ENCODE measurements at regions not wholly inside any gene's neighbourhood (a gene's known extent, or its start where the extent isn't known, plus 50 kb on each side); places are given as distances from the start of the nearest gene placed in this dataset.

DNA sequence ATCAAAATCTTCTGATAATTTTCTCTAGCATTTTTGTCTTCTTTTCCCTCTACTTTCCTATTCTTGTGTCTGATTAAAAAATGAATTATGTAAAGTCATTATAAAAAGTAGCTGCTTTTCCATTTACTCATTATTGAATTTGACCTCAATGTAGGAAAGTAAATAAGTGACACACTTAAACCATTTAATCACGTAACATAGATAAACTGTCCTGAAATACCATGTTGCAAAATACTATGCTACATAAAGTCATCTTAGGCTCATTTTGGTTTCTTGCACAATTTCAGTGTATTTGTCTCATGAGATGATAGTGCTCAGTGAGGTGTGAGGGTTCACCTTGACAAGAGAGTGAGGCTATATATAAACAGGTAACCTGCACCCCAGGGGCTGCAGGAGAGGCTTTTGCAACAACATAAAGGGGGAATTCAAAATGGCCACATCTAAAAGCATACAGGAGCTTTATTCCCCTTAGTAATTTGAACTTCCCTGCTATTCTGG is 502.7 kb downstream of the RNF144A start:
- no peaks in the 10 kb centered on the region for H3K27me3 ChIP-seq
- TF ChIP-seq, protein P1, sequence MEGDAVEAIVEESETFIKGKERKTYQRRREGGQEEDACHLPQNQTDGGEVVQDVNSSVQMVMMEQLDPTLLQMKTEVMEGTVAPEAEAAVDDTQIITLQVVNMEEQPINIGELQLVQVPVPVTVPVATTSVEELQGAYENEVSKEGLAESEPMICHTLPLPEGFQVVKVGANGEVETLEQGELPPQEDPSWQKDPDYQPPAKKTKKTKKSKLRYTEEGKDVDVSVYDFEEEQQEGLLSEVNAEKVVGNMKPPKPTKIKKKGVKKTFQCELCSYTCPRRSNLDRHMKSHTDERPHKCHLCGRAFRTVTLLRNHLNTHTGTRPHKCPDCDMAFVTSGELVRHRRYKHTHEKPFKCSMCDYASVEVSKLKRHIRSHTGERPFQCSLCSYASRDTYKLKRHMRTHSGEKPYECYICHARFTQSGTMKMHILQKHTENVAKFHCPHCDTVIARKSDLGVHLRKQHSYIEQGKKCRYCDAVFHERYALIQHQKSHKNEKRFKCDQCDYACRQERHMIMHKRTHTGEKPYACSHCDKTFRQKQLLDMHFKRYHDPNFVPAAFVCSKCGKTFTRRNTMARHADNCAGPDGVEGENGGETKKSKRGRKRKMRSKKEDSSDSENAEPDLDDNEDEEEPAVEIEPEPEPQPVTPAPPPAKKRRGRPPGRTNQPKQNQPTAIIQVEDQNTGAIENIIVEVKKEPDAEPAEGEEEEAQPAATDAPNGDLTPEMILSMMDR (IDR thresholded peaks at IDR 0.05), result no peak

DNA sequence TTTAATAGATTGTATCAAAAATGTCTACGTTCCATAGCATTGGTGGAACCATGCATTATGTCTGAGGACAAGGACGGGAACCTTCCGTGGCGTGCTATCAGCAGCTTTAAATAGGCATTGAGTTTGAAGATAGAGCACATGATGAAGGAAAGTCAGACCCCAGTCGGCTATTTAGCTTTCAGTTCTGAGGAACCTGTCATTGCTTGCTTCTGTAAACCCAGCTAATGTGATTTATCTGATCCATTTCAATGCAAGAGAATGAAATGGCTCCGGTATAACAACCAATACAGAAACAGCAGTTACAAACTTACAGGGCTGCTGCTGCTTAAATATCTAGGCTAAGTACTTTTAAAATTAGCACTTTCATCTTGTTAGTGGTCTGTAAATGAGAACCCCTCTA is 503.3 kb downstream of the RNF144A start:
- TF ChIP-seq, protein P1 (IDR thresholded peaks at IDR 0.05), result no peak
- no peak overlapping the region for H3K27ac ChIP-seq
- H3K9me3 ChIP-seq, result no peaks in the 10 kb centered on the region
- H3K4me1 ChIP-seq, result no peaks in the 10 kb centered on the region
- H3K27me3 ChIP-seq, result no peaks in the 10 kb centered on the region
- H3K36me3 ChIP-seq, result no peaks in the 10 kb centered on the region
- DNase-seq (ENCODE audit: low spot score), result no peak
- no peak overlapping the region for H3K4me3 ChIP-seq

More for the DNA sequence above, 502.7 kb downstream of the RNF144A start:
- DNase-seq (ENCODE audit: low spot score), result no peak
- H3K27ac ChIP-seq, result no peak overlapping the region
- H3K4me3 ChIP-seq, result no peak overlapping the region
- H3K9me3 ChIP-seq, result no peaks in the 10 kb centered on the region
- H3K4me1 ChIP-seq, result no peaks in the 10 kb centered on the region
- H3K36me3 ChIP-seq, result no peaks in the 10 kb centered on the region

DNA sequence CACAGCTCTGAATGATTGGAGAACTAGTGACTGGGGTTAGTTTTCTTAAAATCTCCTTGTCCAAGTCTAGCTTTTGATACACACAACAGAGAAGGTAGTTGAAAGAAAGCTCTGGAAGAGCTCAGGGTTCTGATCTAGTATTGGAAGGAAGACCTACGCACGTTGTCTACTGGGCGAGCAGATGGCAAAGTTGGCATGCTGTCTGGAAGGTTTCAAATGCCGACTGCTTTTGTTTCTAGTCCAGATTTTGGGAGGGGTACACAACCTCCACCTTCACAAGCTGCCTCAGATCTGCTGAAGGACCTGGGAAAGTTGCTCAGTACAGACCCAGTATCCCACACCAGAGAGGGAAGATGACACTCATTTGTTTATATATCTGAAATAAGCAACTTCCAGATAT is 507.3 kb downstream of the RNF144A start:
- Histone ChIP-seq H3K27me3 (no peaks in the 10 kb centered on the region), H3K9me3 (no peaks in the 10 kb centered on the region), H3K4me1 (no peaks in the 10 kb centered on the region), H3K36me3 (no peaks in the 10 kb centered on the region), H3K27ac (no peak overlapping the region), H3K4me3 (no peak overlapping the region)
- TF ChIP-seq, protein P1 (IDR thresholded peaks at IDR 0.05), result no peak
- no peak for DNase-seq (ENCODE audit: low spot score)

DNA sequence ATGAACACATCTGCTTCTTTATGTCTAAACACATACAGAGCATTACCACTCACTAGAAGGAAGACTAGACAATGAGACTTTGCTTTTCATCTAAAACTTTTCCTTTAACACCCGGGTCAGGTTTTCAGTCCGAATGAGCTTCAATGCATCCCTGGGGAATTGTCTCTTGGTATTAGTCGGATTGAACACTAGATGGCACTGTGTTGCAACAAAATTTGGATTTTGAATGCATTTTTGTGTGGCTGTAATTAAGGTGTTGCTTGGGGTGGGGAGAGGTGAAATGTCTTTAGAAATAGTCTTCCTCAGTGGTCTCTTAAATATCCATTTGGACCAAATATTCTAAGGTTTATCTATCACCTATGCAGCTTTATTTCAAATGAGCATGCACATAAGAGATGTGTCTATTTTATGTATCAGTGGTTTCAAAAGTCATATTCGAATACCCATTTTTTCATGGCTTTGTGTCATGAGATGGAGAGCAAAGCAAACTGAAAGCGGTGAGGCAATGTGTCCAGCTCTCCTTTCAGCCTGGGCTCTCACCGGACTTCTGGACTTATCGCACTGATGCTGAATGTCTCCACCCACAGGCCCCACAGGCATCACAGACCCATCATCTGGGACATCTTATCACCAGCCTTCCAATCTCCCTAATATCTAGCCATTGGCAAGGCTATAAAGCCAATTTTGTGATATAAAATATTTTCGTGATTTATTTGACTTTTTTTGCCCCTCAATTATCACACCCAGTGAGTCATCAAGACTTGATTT is 510.3 kb downstream of the RNF144A start:
- Histone ChIP-seq H3K27me3 (no peaks in the 10 kb centered on the region), H3K9me3 (no peaks in the 10 kb centered on the region), H3K36me3 (no peaks in the 10 kb centered on the region), H3K4me3 (no peak overlapping the region), H3K27ac (no peak overlapping the region), H3K4me1 (peaks cover 0 to 10% of the 10 kb centered on the region in 2 donors)
- no peak for DNase-seq (ENCODE audit: low spot score)
- TF ChIP-seq, protein P1 (IDR thresholded peaks at IDR 0.05), result peak; percentile 50 to 78

DNA sequence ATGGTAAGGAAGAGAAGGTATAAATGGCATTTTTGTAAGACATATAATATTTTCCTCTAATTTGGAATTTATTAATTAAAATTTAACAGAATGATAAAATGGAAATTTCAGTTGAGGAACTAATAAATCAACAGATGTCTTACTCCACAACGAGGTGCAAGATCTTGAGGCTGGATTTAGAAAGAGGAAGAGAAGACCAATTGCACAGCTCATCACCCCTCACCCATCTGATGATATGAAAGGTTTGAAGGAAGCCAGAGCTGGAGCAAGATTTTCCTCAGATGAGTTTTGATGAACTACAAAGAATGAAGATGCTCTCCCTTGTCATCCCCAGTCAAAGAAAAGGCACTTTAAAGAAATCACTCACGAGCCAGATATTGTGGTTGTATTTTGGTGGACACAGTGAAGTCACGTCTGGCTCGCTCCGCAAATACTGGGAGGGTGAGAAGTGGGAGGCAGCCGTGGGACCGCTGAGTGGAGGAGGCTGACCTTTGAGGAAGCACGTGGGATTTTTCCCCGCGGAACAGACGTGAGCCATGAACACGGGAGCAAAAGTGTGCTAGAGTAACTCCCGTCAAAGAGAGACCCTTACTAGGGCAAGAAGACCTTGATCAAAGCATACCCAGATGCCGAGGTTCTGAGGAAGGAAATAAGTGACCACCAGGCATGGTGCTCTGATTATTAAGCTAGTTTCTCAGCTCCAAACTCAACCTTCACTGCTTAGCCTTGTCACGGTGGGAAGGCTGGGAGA is 511.4 kb downstream of the RNF144A start:
- no peak for DNase-seq (ENCODE audit: low spot score)
- H3K27ac ChIP-seq, result no peak overlapping the region

More for the DNA sequence above, 511.4 kb downstream of the RNF144A start:
- no peaks in the 10 kb centered on the region for H3K36me3 ChIP-seq
- H3K9me3 ChIP-seq, result peaks cover 0 to 10% of the 10 kb centered on the region in 2 donors
- H3K4me1 ChIP-seq, result peaks cover 0 to 10% of the 10 kb centered on the region in 2 donors
- no peaks in the 10 kb centered on the region for H3K27me3 ChIP-seq
- H3K4me3 ChIP-seq, result no peak overlapping the region
- TF ChIP-seq, protein P1 (IDR thresholded peaks at IDR 0.05), result no peak

All from right atrium auricular region (tissue), 2 donors.